HG02943 (cell line): ENCODE measurements at regions not wholly inside any gene's neighbourhood (a gene's known extent, or its start where the extent isn't known, plus 50 kb on each side); places are given as distances from the start of the nearest gene placed in this dataset.
"Not testable (repeated sequence)": the region's sequence is repeated elsewhere in the genome, so short reads cannot be mapped to it uniquely, and the experiment has no call there.

Source experiments
- ATAC-seq: cut with Tn5 transposase; IDR thresholded peaks from one replicate; pipeline ENCODE4 v1.9.1; 2021; ENCODE audit warnings: mild to moderate bottlenecking, low read depth, moderate library complexity; ENCODE audit not compliant: unreplicated experiment

DNA sequence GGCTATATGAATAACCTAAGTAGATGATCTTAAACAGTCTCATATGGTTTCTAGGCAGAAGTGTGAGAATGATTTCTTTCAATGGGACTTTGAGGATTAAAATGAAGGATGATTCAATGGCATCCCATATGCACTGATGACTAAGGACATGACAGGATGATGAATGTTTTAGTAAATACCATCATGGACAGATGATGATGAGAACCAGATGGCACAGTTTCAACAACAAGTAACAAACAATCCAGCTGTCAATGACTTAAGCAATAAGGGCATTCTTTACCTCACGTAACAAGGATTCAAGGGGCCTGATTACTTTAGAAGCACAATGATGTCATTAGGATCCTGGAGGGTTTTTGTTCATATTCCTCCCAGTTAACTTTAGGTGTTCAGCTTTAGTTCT, 2678.4 kb downstream of the PCDH9 start:
- no peak for ATAC-seq

DNA sequence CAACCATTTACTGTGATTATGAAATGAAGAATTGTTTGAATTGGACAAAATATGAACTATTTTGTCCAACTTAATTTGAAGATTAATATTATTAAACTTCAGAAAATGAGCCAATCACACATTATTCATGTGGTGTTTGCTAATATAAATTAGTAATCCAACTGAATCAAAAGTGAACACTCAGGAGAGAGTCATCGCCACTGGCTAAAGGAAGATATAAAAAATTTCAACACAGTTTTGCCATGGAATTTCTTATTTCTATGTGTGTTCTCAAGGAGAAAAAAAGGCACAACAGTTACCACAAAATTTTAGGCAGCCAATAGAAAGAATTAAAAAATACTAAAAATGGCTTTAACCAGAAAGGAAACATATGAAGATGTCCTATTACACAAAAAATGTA, 2683.8 kb downstream of the PCDH9 start:
- ATAC-seq = no peak

DNA sequence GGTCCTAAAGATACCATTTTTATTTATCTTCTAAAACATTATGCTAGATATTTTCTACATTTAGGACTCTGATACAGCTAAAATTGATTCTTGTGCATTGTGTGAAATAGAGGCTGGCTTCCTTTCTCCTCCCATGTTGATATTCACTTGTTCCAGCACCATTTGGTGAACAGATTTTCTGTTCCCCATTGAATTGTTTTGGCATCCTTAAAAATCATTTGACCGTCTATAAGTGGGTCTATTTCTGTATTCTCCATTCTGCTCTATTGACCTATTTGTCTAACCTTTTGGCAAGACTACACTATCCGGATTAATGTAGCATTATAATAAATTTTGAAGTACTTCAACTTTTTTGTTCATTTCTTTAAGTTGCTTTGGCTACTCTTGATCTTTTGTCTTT, 2689.2 kb downstream of the PCDH9 start:
- no peak for ATAC-seq

DNA sequence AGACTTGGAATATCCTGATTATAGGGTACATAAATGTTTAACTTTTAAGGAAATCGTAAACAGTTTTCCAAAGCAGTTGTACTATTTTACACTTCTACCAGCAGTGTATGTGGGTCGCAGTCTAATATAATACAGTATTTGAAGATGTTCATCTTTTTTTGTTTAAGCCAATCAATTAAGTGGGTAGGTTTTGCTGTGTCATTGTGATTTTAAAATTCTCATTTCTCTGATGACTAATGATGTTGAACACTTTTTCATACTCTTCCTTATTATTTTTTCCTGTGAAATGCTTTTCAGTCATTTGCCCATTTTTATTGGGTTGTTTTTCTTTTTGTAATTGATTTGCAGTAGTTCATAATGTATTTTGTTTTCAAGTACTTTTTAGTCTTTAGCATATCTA, 2689.7 kb downstream of the PCDH9 start:
- no peak for ATAC-seq

DNA sequence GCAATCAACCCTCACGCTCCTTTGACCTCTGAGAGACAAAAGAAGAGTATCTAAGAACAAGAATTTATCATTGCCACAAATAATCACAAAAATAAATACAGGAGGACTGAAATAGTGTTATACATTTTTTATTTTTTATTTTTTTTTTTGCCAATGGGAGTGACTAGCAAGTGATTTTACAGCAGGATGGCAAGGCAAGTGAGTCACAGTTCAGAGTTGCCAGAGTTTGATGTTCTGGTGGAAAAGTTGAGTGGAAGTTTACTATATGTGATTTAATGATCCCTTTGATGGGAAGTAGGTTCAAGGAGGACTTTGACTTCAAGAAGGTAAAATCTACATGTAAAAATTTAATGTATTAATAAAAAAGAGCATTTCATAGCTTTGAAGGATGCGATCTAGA, 2691.4 kb downstream of the PCDH9 start:
- no peak for ATAC-seq

DNA sequence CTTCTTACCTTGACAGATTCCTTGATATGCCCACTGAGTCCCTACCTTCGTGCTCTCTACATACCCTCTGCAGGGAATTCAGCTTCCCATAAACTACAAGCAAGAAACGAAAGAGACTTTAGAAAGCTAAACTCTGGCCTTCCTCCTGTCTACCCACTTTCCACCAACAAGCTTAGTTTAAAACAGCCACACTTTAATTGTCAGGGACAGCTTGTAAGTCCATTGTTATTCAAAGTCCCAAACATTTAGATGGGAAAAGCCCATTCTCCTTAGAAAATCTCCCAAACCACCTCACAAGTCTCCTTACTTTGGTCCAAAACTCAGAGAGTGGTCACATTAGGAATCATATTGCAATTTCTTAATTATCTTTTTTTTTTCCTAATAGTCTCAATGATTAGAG, 2695.8 kb downstream of the PCDH9 start:
- ATAC-seq = no peak

DNA sequence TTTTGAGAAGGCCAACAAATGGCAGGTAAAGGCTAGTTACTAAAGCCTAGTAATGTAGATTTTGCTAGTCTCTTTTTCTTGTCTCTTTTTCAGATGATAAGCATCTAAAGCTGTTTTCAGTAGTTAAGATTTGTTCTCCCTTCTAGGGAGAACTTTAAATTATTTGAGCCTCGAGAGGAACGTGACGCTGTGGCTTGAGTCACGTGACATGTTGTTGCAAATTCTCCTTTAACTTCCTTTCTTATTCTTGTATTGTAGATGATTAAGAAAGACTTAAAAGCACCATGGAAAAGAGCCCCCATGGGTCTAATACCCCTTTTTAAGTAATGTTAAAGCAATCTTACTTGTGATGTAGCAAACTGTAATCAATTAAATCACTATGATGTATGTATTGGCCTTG, 2698.7 kb downstream of the PCDH9 start:
- no peak for ATAC-seq

DNA sequence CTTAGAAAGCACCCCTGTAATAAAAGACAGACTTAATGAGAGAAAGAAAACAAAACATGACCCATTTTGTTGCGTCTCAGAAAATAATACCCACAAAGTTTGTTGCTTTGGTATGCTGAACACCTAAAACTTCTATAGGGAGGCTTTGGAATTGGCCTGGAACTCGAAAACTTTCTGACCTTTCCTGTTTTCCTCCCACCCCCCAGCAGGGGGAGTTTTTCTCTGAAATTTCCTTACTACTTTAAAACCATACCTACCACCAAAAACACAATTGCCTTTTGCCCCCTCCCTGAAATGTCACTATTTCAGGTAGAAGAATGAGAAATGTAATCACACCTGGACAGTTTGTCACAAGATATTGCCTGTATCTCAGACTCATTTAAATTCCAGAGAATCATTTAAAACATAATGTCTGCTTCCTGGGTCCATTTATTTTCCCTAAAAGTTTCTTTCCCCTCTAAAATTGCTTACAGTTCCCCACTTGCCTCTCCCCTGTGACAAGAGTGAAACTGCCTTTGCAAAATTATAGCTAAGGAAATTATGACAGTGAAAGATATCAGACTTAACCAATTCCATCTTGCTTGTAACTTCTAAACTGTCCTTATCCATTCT, 2700.2 kb downstream of the PCDH9 start:
- ATAC-seq = no peak

DNA sequence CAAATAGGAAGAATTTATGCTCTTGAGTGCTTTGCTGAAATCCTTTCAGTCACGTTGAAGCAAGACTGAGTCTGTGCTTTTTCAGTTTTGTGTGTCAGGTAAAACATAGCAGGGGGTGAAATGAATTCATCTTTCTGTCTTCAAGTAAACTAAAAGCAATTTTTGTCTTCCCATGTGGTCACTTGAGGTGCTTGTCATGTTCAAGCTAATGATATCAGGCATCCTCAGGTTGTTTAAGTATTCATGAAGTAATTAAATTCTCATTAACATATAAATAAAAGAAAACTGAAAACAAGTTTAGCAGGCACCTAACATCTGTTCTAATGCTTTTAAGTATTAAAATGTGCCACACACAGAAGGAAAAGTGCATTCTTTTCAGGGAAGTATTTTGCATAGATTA, 2701.3 kb downstream of the PCDH9 start:
- no peak for ATAC-seq

DNA sequence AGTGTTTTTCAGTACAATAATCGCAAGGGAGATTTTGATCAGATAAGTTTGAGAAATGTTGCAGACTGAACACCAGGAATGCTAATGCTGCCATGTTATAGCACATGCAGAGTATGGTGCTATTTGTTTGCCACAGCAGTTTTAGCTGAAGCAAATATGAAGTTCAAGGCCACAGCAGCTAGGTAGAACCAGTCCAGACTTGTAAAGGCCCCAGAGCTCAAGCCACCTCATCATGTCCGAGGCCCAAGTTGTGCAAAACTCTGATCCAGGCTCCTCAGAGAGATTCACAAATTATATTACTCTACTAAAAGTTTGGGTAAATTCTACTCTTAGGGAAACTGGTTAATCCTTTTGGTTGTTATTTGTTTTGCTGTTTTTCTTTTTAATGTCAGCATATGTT, 2702.6 kb downstream of the PCDH9 start:
- no peak for ATAC-seq

DNA sequence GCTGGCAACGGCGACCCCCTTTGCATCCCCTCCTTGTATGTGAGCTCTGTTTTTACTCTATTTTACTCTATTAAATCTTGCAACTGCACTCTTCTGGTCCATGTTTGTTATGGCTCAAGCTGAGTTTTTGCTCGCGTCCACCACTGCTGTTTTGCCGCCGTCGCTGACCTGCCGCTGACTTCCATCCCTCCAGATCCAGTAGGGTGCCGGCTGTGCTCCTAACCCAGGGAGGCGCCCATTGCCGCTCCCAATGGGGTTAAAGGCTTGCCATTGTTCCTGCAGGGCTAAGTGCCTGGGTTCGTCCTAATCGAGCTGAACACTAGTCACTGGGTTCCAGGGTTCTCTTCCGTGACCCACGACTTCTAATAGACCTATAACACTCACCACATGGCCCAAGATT, 2704.4 kb downstream of the PCDH9 start:
- ATAC-seq = no peak

DNA sequence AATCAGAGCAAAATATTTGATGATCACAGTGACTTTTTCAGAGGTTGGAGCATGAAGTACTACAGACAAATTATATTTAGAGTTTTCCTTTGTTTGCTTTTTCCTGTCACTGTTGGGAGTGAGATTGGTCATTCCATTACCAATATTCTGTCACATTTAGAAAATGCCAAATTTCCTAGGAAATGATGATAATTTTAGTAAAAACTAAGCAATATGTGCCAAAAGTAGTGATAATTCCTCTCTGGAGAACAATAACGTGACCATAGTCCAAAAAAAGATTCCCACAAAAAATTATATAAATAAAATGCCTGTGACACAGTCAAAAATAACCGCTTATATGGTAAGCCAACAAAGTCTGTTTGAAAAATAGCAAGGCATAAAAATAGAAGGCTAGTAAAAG, 2719.4 kb downstream of the PCDH9 start:
- ATAC-seq = no peak

DNA sequence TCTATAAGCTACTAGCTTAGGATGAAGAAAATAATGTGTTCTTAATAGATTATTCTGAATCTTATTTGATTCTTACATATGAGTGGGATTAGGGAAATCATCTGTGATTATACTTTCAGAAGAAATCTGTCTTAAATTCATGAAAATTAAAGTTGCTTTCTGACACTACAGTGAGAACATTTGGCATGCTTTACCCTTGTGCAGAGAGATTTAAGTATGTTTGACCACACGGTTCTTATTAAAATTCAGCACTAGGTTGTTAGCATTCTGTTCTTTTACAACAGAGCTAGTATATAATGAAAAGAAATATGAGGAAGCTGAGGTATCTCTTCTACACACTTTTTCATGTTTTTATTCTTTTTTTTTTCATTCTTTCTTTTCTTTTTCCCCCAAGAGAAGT, 2723.9 kb downstream of the PCDH9 start:
- no peak for ATAC-seq

DNA sequence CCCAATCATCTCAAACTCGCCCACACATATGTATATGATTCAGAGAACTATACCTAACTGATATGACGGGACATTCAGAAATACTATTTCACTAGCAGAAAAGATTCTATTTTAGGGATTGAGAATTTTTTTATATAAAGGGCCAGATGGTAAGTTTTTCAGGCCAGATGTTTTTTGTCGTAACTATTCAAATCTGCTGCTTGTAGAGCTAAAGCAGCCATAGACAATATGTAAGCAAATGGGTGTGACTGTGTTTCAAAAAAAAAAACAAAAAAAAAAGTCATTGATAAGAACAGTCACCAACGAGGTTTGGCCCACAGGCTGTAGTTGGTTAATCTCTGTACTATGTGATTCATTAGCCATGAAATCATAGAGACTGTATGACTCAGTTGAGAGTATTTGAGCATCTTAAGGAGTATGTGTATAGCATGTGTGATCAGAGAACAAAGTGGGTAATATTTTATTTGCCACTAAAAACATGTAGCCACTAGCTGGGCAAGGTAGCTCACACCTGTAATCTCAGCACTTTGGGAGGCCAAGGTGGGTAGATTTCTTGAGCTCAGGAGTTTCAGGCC, 2724.7 kb downstream of the PCDH9 start:
- no peak for ATAC-seq

DNA sequence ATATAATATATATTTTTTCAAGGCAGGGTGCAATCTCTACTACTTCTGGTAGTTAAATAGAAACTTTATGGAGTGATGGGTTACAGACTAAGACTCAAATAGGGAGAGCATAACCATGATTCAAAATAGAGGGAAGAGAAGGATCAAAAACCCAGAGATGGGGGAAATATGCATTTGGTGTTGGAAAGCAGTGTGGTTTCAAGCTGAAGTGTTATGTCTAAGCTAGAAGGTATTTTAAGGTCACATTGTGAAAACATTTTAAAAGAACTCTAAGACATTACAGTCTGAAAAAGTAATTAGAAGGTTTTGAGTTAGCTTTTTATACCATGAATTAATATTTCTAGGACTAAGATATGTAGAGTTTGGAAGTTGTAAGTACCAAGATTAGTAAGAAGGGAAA, 2741.4 kb downstream of the PCDH9 start:
- ATAC-seq = no peak

DNA sequence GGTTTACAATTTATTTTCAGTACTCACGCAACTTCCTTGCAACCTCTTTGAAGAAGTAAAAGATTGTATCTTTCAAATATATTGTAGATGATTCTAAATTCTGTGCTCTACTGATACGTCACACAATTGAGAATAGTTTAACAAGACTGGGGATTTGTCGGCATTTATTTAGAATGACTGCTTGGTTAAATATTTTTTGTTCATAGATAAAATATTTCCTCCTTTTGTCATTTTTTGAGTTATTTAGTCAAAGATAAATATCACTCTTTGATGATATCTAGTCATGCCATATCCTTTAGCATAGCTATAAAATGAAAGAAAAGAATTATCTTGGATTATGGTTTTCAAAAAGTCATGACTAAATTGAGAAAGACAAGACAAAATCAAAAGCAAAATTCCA, 2747.8 kb downstream of the PCDH9 start:
- no peak for ATAC-seq

DNA sequence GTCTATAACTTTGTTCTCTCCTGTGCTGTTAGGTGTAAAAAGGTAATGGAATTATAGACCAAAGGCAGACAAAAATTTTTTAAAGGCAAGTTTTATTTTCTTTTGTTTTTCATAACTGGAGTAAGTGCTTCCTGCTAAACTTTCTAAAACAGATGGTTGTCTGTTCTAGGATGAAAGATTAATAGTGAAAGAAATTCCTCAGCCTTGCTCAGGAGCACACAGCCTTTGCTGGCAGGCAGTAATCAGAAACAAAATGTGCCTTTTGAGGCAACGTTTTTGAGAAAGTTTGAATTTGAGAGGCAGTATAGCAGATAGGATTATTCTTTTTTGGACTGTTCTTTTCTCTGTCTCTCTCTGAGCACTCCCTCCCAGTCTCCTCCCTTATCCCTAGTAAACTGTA, 2749.5 kb downstream of the PCDH9 start:
- ATAC-seq = no peak

DNA sequence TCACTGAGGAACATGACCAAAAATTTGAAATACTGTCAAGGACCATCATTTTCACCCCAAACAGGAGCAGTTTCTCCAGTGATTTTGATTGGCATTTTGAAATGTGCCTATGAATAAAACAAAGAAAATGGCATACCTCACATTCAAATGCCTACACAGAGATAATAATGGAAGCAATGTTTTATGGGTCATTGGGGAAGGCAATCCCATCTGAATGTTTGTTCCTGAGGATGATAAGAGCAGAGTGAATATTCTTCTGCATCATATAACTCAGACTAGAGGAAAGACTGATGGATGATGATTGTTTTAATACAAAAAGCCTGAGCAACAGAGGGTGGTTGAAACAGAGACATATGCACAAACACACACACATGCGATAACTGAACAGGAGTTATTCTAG, 2749.9 kb downstream of the PCDH9 start:
- ATAC-seq = no peak

DNA sequence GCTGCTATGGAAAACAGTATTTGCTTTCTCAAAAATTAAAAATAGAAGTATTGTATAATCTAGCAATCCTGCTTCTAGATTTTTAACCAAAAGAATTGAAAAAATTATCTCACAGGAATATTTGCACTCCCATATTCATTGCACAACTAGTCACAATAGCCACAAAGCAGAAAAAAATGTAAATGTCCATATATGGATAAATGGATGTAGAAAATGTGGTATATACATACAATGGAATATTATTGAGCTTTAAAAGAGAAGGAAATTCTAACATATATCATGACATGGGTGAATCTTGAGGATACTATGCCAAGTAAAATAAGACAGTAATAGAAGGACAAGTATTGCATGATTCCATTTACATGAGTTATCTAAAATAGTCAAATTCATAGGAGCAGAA, 2753.0 kb downstream of the PCDH9 start:
- no peak for ATAC-seq

DNA sequence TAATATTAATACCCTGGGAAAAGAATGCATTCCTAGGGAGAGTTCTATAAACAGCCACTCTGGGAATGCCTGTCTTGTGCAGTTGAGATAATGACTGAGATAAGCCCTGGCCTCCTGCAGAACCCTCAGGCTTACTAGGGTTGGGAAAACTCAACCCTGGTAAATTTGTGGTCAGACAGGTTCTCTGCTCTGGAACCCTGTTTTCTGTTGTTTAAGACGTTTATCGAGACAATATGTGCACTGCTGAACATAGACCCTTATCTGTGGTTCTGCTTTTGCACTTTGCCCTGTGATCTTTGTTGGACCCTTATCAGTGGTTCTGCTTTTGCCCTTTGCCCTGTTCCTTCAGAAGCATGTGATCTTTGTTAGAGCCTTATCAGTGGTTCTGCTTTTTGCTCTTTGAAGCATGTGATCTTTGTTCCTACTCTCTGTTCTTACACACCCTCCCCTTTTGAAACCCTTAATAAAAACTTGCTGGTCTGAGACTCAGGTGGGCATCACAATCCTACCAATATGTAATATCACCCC, 2754.0 kb downstream of the PCDH9 start:
- not testable (repeated sequence) for ATAC-seq

DNA sequence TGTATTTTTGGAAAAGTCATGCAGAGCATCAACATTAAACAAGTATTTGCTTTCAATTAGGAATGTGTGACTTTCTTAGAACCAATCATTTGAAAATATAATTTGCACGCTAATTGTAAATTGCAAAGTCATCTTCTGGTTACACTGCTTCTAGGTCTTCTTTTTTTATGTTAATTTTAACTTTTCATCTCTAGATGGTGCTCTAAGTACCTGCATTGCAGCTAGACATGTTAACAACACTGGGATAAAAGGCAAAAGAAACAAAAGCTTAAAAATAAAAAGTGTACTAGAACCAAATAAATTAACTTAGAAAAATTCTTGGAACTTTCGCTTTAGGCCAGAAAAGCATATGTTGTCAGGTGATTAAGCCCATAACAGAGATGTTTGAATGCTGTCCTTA, 2758.2 kb downstream of the PCDH9 start:
- ATAC-seq = no peak

DNA sequence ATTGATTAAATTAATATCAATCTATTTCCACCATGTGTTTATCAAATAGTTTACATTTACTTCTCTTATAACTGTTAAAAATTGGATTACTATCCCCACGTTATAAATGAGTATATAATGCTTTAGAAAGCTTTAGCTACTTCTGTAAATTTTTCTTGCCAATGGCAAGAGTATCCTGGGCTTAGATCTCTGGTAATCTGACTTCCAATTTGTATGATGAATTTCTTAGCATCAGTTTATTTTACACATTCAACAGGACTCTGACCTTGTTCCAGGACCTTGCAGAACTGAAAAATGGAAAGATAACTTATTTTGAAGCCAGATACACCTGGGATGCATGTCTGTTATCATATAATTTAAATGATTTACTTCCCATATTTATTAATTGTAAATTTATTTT, 2759.4 kb downstream of the PCDH9 start:
- no peak for ATAC-seq

DNA sequence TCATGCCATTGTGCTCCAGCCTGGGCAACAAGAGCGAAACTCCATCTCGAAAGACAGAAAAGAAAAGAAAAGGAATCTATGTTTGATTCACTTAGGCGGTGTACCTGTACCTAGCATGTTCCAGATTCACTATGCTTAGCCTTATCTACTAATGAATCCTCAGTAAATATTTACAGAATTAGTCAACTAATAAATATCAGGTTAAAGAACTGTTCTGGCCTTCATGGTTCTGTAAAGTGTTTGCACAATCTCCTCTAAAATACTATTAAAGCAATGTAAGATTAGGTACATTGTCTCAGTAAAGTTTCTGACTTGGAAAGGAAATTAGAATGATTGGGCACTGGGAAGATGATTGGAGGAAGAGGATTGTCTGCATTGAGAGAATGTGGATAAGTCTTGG, 2770.4 kb downstream of the PCDH9 start:
- ATAC-seq = no peak
